AG04449 (cell line): ENCODE measurements at regions not wholly inside any gene's neighbourhood (a gene's known extent, or its start where the extent isn't known, plus 50 kb on each side); places are given as distances from the start of the nearest gene placed in this dataset.

Source experiments
- CTCF ChIA-PET: fragments of 350-600 bp; formaldehyde crosslinking; extraction: SDS; loops from one replicate; lab custom pipeline; 2021; ENCODE audit warnings: antibody characterized with exemption; lab: Yijun Ruan, JAX
- POLR2A ChIA-PET: fragments of 400-600, 350-600 bp; formaldehyde crosslinking; extraction: SDS; loops from one replicate; lab custom pipeline; 2020; ENCODE audit warnings: antibody characterized with exemption, inconsistent platforms; lab: Yijun Ruan, JAX
- DNase-seq: peaks from one replicate; pipeline ENCODE4 v3.0.0-alpha.2; 2010; ENCODE audit warnings: low read depth, low spot score
- H3K4me3 ChIP-seq: 2 replicates; pipeline ENCODE4 v1.5.1; 2011; ENCODE audit warnings: low read depth, mild to moderate bottlenecking, control low read depth, low read length
- CTCF ChIP-seq: IDR thresholded peaks from one replicate; pipeline ENCODE4 v1.5.1; 2011; ENCODE audit warnings: mild to moderate bottlenecking, moderate library complexity, low read length, control low read depth, inconsistent platforms; ENCODE audit not compliant: insufficient read depth; ENCODE audit errors: missing control alignments

GRCh38 chr13:110054041-110054440 lies 252.9 kb downstream of the COL4A1 start:
- ChIA-PET POLR2A (no interaction called here), CTCF (no interaction called here)
- no peak overlapping the region for H3K4me3 ChIP-seq
- TF ChIP-seq CTCF, result no peak
- no peak for DNase-seq

DNA sequence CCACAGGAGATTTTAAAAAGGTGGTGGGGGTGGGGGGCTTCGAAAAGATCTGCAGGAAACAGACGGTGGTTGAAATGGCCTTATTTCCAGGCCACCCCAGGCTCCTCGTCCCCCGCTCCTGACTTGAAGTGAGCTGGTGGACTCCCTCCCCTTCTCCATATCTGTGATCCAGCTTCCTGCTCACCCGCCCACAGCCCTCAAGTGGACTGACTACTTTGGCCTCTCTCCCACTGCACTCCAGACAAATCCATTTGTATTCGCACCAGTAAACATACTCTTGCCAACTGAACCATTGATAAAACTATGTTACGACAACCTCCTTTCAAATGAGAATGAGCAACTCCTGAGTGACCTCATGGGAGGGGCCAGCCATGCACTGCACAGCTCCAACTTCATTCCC lies 259.5 kb downstream of the COL4A1 start:
- no peak overlapping the region for H3K4me3 ChIP-seq
- ChIA-PET CTCF (no interaction called here), POLR2A (no interaction called here)
- DNase-seq, result no peak
- no peak for TF ChIP-seq CTCF

DNA sequence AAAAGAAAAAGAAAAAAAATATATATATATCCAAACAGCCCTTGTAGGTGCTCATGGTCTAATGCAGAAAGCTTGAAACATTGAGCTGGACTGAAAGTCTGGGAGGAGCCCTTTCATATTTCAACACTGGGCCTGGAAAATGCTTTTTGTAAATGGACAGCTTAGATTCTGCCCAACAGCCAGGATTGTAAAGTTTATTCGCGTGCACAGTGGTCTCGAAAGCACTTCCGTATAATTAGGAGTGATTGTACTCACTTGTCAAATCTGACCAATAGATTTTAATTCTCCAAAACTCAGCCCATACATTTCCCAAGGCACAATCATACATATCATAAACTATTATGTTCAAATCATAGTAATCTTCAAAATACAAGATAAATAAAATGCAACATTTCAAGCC lies 260.1 kb downstream of the COL4A1 start:
- TF ChIP-seq CTCF, result no peak
- DNase-seq, result no peak
- no peak overlapping the region for H3K4me3 ChIP-seq
- POLR2A ChIA-PET, result no interaction called here
- CTCF ChIA-PET, result no interaction called here

DNA sequence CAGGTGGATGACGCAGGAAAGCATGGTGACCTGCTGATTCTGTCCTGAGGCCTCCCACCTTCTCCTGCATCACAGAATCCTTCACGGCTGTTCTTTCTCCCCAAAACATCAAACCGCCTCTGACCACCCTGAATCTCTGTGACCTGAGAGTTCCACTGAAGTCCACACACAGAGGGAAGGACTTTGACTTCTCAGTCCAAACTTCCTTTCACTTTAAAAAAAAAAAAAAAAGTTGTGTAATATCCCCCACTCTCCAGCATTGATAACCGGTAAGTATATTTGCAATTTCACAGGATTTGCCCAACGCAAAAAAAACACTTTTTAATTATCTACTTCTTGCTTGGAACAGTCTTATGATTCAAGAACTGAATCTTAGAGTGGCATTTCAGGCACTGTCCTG lies 259.5 kb upstream of the IRS2 start:
- H3K4me3 ChIP-seq, result no peak overlapping the region
- CTCF ChIA-PET, result no interaction called here
- POLR2A ChIA-PET, result no interaction called here
- no peak for DNase-seq
- TF ChIP-seq CTCF, result no peak

- no peak for DNase-seq
- no peak for TF ChIP-seq CTCF
- no peak overlapping the region; the same call in 1 of the 2 replicates for H3K4me3 ChIP-seq
- POLR2A ChIA-PET, result no interaction called here
- CTCF ChIA-PET, result interaction anchor here (1.1 kb wide), 2 partner anchors 11 to 14 kb away, joined by 3 read pairs; no protein-coding TSS in a partner anchor
Measured at GRCh38 chr13:110045202-110045601, 258.8 kb upstream of the IRS2 start.

- peak; percentile 28 for DNase-seq
- peak; percentile 8 for TF ChIP-seq CTCF
- H3K4me3 ChIP-seq, result peak overlapping the region; percentile 28
- ChIA-PET CTCF (interaction anchor here (1.1 kb wide), 2 partner anchors 12 to 14 kb away, joined by 3 read pairs; no protein-coding TSS in a partner anchor), POLR2A (no interaction called here)
Measured at GRCh38 chr13:110044551-110045111, 258.2 kb upstream of the IRS2 start.
